Progenitor cell of endocrine pancreas (in vitro differentiated cells): ENCODE measurements at regions not wholly inside any gene's neighbourhood (a gene's known extent, or its start where the extent isn't known, plus 50 kb on each side); places are given as distances from the start of the nearest gene placed in this dataset.
"Not testable (repeated sequence)": the region's sequence is repeated elsewhere in the genome, so short reads cannot be mapped to it uniquely, and the experiment has no call there.

ENCODE experiments used
- DNase-seq: peaks from one replicate; pipeline ENCODE4 v3.0.0; 2021; ENCODE audit warnings: low spot score; ENCODE audit not compliant: unreplicated experiment
- H3K27ac Mint-ChIP-seq: 2 replicates; pipeline ENCODE4 v1.8.0; 2021; ENCODE audit warnings: mild to moderate bottlenecking, moderate library complexity, mixed read lengths
- H3K27me3 Mint-ChIP-seq: 2 replicates; pipeline ENCODE4 v1.8.0; 2021; ENCODE audit warnings: mixed read lengths
- H3K36me3 Mint-ChIP-seq: 2 replicates; pipeline ENCODE4 v1.8.0; 2022; ENCODE audit warnings: mixed read lengths; ENCODE audit not compliant: insufficient read depth
- H3K4me1 Mint-ChIP-seq: 2 replicates; pipeline ENCODE4 v1.8.0; 2021; ENCODE audit warnings: low read depth, mixed read lengths
- H3K4me3 Mint-ChIP-seq: 2 replicates; pipeline ENCODE4 v1.8.0; 2021; ENCODE audit warnings: low read depth, mild to moderate bottlenecking, moderate library complexity, mixed read lengths
- H3K9me3 Mint-ChIP-seq: 2 replicates; pipeline ENCODE4 v1.8.0; 2021; ENCODE audit warnings: low read depth, mixed read lengths
- TF ChIP-seq, protein P1 (sequence below): fragments of 200-600 bp; sonication (generic); IDR thresholded peaks from one replicate; pipeline ENCODE4 v1.5.0; 2021; ENCODE audit warnings: antibody characterized with exemption, mild to moderate bottlenecking; ENCODE audit not compliant: unreplicated experiment

DNA sequence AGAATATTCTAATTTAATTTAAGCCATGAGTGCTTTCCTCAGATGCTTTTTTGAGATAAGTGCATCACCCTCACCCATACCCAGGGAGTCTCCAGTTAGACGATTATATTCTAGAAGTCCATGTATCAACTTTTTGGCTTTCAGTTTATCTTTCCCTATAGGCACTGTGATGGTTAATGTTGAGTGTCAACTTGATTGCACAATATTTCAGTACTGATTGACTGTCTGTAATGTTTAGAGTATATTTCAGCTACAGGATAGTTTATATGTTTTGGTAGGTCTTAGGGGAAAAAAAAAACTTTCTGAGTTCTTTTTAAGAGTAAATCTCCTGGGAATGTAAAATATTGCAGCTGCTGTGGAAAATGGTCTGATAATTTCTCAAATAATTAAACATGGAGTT lies 535.4 kb downstream of the ADRA2A start:
- H3K27me3 Mint-ChIP-seq: no peaks in the 10 kb centered on the region
- H3K9me3 Mint-ChIP-seq: no peaks in the 10 kb centered on the region
- no peak for DNase-seq
- no peak overlapping the region for H3K27ac Mint-ChIP-seq
- H3K4me1 Mint-ChIP-seq: no peaks in the 10 kb centered on the region
- H3K4me3 Mint-ChIP-seq: no peak overlapping the region
- TF ChIP-seq, protein P1, sequence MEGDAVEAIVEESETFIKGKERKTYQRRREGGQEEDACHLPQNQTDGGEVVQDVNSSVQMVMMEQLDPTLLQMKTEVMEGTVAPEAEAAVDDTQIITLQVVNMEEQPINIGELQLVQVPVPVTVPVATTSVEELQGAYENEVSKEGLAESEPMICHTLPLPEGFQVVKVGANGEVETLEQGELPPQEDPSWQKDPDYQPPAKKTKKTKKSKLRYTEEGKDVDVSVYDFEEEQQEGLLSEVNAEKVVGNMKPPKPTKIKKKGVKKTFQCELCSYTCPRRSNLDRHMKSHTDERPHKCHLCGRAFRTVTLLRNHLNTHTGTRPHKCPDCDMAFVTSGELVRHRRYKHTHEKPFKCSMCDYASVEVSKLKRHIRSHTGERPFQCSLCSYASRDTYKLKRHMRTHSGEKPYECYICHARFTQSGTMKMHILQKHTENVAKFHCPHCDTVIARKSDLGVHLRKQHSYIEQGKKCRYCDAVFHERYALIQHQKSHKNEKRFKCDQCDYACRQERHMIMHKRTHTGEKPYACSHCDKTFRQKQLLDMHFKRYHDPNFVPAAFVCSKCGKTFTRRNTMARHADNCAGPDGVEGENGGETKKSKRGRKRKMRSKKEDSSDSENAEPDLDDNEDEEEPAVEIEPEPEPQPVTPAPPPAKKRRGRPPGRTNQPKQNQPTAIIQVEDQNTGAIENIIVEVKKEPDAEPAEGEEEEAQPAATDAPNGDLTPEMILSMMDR: no peak
- no peaks in the 10 kb centered on the region for H3K36me3 Mint-ChIP-seq

DNA sequence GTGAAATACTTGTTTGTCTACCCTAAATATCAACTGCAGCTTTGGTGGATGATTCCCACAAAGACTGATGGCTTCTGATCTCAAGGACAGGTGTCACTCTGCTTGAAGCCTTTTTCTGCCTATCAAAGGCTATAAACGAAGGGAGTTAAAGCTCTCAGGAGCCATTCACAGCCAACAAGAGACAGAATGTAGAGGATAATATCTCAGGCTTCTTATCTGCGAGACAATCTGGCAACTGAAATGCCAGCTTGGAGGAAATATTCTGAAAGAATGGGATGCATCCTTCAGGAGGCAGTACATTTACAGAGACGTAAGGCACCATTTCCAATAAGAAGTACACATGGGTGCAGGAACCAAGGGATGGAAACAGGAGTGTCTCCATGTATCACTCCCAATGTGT lies 549.4 kb downstream of the GPAM start:
- H3K4me1 Mint-ChIP-seq: no peaks in the 10 kb centered on the region
- no peak overlapping the region for H3K4me3 Mint-ChIP-seq
- H3K27me3 Mint-ChIP-seq: peaks cover 3% of the 10 kb centered on the region
- no peak overlapping the region for H3K27ac Mint-ChIP-seq
- DNase-seq: no peak
- TF ChIP-seq, protein P1: no peak
- H3K9me3 Mint-ChIP-seq: peaks cover 15% of the 10 kb centered on the region
- no peaks in the 10 kb centered on the region for H3K36me3 Mint-ChIP-seq

DNA sequence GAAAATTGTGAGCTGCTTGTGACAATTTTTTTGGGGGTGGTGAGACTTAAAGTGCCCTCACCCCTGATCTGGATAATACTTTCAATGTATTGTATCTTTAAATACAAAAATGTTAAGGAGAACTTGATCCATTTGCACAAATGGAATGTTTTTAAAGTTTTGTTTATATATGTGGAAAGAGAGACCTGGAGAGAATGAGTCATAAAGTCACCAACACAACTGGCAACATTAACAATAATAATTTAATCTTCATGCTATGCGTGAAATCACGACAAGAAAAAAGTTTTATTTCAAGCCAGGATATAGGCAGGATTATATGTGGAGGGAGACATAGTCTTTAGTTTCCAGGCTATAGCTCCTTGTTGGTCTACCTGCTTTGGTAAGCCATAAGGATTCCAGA lies 537.5 kb downstream of the GPAM start:
- H3K9me3 Mint-ChIP-seq: peaks cover 13% of the 10 kb centered on the region
- H3K4me1 Mint-ChIP-seq: no peaks in the 10 kb centered on the region
- H3K4me3 Mint-ChIP-seq: no peak overlapping the region
- no peaks in the 10 kb centered on the region for H3K36me3 Mint-ChIP-seq
- no peak for DNase-seq
- H3K27me3 Mint-ChIP-seq: no peaks in the 10 kb centered on the region
- no peak overlapping the region for H3K27ac Mint-ChIP-seq
- TF ChIP-seq, protein P1: no peak

DNA sequence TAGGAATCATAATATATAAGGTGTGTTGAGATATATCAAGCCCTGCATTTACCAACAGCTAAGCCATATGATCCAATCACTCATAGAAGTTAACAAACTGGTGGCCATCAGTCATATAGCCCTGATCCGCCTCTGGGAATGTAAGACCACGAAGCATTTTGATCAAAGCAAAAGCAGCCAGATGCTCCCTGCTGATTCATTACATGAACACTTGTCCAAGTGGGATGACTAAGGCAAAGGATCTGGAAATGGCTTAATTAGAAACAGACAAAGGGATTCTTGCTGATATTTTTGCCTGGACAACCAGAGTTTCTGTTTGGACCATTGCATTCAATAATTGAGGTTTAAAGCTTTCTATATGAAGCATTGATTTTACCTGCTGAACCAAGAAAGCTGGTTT lies 535.5 kb downstream of the GPAM start:
- TF ChIP-seq, protein P1: no peak
- Mint-ChIP-seq H3K27ac (no peak overlapping the region), H3K9me3 (peaks cover 16% of the 10 kb centered on the region), H3K27me3 (no peaks in the 10 kb centered on the region), H3K4me1 (no peaks in the 10 kb centered on the region), H3K4me3 (no peak overlapping the region), H3K36me3 (no peaks in the 10 kb centered on the region)
- no peak for DNase-seq

DNA sequence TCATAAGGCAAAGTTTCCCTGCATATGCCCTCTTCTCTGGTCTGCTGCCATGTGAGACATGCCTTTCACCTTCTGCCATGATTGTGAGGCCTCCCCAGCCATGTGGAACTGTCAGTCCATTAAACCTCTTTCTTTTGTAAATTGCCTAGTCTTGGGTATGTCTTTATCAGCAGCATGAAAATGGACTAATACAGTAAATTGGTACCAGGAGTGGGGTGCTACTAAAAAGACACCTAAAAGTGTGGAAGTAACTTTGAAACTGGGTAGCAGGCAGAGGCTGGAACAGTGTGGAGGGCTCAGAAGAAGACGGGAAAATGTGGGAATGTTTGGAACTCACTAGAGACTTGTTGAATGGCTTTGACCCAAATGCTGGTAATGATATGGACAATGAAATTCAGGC lies 534.5 kb downstream of the GPAM start:
- peaks cover 16% of the 10 kb centered on the region for H3K9me3 Mint-ChIP-seq
- not testable (repeated sequence) for H3K4me3 Mint-ChIP-seq, H3K27ac Mint-ChIP-seq, H3K27me3 Mint-ChIP-seq, DNase-seq, H3K36me3 Mint-ChIP-seq, H3K4me1 Mint-ChIP-seq

DNA sequence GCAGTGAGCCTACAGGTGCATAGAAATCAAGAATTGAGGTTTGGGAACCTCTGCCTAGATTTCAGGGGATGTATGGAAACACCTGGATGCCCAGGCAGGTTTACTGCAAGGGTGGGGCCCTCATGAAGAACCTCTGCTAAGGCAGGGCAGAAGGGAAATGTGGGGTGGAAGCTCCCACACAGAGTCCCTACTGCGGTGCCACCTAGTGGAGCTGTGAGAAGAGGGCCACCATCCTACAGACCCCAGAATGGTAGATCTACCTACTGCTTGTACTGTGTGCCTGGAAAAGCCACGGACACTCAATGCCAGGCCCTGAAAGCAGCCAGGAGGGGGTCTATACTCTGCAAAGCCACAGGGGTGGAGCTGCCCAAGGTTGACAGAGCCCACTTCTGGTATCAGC lies 533.5 kb downstream of the GPAM start:
- H3K27me3 Mint-ChIP-seq: no peaks in the 10 kb centered on the region
- TF ChIP-seq, protein P1: no peak
- H3K36me3 Mint-ChIP-seq: no peaks in the 10 kb centered on the region
- no peak for DNase-seq
- no peak overlapping the region for H3K27ac Mint-ChIP-seq
- H3K4me1 Mint-ChIP-seq: no peaks in the 10 kb centered on the region
- no peak overlapping the region for H3K4me3 Mint-ChIP-seq
- H3K9me3 Mint-ChIP-seq: peaks cover 16% of the 10 kb centered on the region
